ENCODE measurements at regions not wholly inside any gene's neighbourhood (a gene's known extent, or its start where the extent isn't known, plus 50 kb on each side); places are given as distances from the start of the nearest gene placed in this dataset.

DNA sequence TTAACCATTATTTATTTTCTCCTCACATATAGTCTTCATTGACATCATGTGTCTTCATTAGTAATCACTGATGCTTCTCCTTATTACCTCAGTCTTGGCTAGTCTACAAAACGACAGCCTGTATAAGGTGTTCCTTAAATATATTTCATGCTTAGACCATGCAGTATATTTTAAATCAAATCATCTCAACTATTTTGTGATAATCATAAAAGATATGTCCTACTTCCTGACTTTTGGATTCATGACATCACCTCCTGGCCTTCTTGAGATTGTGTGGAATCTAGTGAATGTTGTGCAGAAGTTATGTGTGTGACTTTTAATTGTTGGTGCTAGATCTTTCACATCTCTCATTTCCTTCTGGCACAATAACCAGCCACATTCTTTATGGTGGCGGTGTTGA, 1339.3 kb upstream of the C9orf72 start:
- no peak for DNase-seq (ENCODE audit: extremely low spot score, insufficient read length, low read depth)
- FAIRE-seq, result no peak

GRCh38 chr9:28915202-28915930, 1342.1 kb upstream of the C9orf72 start:
- FAIRE-seq (no peak), DNase-seq (ENCODE audit: extremely low spot score, insufficient read length, low read depth) (no peak)

- no peak for DNase-seq (ENCODE audit: extremely low spot score, insufficient read length, low read depth)
- no peak for FAIRE-seq
Measured at GRCh38 chr9:28916348-28916747, 1343.1 kb upstream of the C9orf72 start.

GRCh38 chr9:28921857-28922500, 1348.7 kb upstream of the C9orf72 start:
- DNase-seq (ENCODE audit: extremely low spot score, insufficient read length, low read depth), result no peak
- no peak for FAIRE-seq

DNA sequence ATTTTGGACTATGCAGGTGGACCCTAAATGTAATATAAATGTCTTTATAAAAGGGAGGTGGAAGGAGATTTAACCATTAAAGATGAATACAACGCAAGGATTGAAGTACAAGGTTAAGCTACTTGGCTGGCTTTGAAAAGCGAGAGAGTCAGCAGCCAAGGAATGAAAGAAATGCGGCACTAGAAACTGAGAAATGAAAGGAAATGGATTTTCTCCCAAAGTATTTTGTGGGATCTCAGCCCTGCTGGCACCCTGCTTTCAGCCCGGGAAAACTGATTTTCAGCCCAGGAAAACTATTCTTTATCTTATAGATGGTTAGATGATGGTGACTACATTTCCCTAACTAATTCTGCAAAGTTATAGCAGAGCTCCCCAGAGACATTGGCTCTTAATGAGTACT, 1349.6 kb upstream of the C9orf72 start:
- no peak for DNase-seq (ENCODE audit: extremely low spot score, insufficient read length, low read depth)
- no peak for FAIRE-seq

DNA sequence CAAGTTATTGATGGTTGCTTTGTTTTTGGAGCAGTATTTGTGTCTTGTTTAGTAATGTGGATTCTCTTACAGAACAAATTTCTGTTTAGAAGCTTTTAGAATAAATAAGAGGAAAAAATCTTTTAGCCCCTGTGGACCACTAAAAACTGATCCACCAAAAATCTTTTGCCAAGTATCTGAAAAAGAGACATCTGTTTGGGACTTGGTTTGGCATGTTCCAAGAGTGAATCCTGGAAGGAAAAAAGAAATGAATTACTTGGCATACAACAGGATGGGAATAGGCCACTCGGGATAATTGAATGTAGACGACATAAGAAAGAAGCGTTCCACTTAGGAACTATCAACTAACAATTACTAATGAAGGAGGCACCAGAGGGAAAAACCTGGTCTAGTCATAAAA, 1350.1 kb upstream of the C9orf72 start:
- no peak for FAIRE-seq

GRCh38 chr9:28925157-28925556, 1351.9 kb upstream of the C9orf72 start:
- DNase-seq (ENCODE audit: extremely low spot score, insufficient read length, low read depth) (no peak), FAIRE-seq (no peak)

More for the DNA sequence above, 1350.1 kb upstream of the C9orf72 start:
- DNase-seq (ENCODE audit: extremely low spot score, insufficient read length, low read depth), result no peak

- no peak for FAIRE-seq
- no peak for DNase-seq (ENCODE audit: extremely low spot score, insufficient read length, low read depth)
Measured at GRCh38 chr9:28926306-28926705, 1353.0 kb upstream of the C9orf72 start.

- DNase-seq (ENCODE audit: extremely low spot score, insufficient read length, low read depth), result no peak
- FAIRE-seq, result no peak
Measured at GRCh38 chr9:28927691-28928090, 1354.4 kb upstream of the C9orf72 start.

GRCh38 chr9:28929433-28929832, 1356.2 kb upstream of the C9orf72 start:
- FAIRE-seq, result no peak
- no peak for DNase-seq (ENCODE audit: extremely low spot score, insufficient read length, low read depth)

DNA sequence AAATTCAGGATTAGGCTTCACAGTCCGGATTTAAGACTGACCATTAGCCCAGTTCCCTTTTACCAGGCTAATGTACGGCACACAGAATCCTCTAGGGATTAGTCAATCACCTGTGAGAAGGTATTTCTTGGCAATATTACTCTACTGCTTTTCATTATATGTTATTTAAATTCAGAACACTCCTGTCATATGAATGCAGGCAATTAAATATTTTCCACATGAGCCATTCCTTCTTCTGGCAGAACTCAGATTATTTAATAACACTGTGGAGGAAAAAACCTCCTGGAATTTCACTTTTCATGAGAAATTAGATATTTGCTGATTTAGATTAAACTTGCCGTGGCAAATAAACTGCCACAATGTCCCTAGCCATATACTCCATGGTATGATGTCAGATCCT, 1357.5 kb upstream of the C9orf72 start:
- FAIRE-seq (no peak), DNase-seq (ENCODE audit: extremely low spot score, insufficient read length, low read depth) (no peak)

- FAIRE-seq (no peak), DNase-seq (ENCODE audit: extremely low spot score, insufficient read length, low read depth) (no peak)
Measured at GRCh38 chr9:28934111-28934510, 1360.8 kb upstream of the C9orf72 start.

DNA sequence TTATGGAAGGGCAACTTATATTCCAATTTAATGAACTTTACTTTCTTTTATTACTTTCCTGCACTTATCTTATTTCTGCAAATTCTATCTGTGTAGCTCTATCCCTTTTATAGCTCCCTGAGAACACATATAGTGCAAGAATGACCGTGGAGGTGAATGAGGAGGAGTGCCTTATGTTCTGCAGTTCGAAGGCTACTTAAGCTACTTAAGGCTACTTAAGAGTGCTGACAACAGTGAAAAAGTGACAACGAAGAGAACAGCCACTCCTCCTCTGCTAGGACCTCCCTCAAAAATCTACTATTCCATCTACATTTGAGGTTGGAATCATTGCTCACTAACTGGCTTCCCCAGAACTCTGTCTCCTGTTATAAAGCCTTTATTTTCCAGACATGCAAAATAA, 1365.7 kb upstream of the C9orf72 start:
- FAIRE-seq (no peak), DNase-seq (ENCODE audit: extremely low spot score, insufficient read length, low read depth) (no peak)

DNA sequence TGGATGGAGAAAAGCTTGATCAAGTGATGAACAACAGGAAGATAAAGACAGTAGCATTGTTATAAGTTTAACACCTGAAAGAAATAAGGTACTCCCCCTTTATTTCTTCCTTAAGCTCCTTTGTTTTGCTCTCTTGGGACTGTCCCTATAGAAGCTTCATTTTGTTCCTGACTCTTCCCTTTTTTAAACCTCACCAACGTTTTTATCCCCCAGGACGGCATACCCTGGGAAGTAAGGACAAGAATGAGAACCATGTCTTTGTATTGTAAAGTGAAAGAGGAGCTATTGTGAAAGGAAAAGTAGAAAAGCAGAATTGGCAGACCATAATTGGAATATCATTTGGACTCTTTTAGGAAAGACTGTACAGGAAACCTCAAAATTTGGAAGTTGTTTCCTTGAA, 1368.6 kb upstream of the C9orf72 start:
- FAIRE-seq, result no peak
- no peak for DNase-seq (ENCODE audit: extremely low spot score, insufficient read length, low read depth)

- FAIRE-seq (no peak), DNase-seq (ENCODE audit: extremely low spot score, insufficient read length, low read depth) (no peak)
Measured at GRCh38 chr9:28942941-28943340, 1369.7 kb upstream of the C9orf72 start.

GRCh38 chr9:28946648-28947047, 1373.4 kb upstream of the C9orf72 start:
- DNase-seq (ENCODE audit: extremely low spot score, insufficient read length, low read depth) (no peak), FAIRE-seq (no peak)

DNA sequence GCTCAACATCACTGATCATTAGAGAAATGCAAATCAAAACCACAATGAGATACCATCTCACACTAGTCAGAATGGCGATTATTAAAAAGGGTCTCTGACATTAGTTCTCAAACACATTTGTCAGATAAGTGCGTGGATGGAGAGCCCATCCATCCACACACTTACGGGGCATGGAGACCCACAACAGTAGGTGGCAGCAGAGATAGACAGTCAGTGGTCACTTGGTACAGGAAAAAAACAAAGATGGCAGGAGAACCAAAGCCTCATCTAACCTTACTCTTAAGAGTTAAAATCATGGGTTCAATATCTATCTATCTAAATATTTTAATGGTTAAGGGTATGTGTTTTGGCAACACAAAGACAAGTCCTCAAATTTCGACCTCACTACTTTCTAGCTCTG, 1378.7 kb upstream of the C9orf72 start:
- no peak for FAIRE-seq
- no peak for DNase-seq (ENCODE audit: extremely low spot score, insufficient read length, low read depth)

DNA sequence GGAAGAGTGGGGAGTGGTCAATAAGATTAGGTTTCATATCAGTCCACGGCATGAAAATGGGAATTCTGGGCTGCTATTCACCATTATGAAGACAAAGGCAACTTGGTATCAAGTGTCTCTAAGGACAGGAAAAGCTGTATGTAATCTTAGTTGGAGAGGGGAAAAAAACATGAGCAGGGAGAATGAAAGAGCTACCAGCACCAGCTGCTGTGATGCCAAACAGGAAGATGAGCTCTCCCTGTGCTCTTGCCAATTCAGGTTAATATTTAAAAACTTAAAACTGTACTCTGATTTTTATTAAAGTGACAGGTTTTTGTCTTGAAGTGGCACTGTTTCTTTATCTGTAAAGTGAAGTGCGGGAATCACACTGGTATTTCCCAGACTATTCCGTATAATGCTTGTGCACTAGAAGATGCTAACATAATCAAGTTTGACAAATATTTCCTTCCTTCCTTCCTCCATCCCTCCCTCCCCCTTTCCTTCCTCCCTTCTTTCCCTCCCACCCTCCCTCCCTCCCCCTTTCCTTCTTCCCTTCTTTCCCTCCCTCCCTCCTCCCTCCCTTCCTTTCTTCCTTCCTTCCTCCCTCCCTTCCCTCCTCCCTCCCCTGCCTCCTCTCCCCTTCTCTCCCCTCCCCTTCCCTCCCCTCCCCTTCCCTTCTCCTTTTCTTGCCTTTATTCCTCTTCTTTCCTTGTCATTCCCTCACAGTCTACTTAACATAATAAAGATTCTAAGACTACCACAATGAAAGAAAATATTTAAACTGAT, 1383.0 kb upstream of the C9orf72 start:
- DNase-seq (ENCODE audit: extremely low spot score, insufficient read length, low read depth) (no peak), FAIRE-seq (no peak)

GRCh38 chr9:28960602-28961001, 1387.3 kb upstream of the C9orf72 start:
- FAIRE-seq (no peak), DNase-seq (ENCODE audit: extremely low spot score, insufficient read length, low read depth) (no peak)

- no peak for DNase-seq (ENCODE audit: extremely low spot score, insufficient read length, low read depth)
- no peak for FAIRE-seq
Measured at GRCh38 chr9:28961623-28962022, 1388.3 kb upstream of the C9orf72 start.

GRCh38 chr9:28967226-28967625, 1393.9 kb upstream of the C9orf72 start:
- FAIRE-seq (no peak), DNase-seq (ENCODE audit: extremely low spot score, insufficient read length, low read depth) (no peak)

All from GM18507 (cell line).